Neuronal stem cell (in vitro differentiated cells): ENCODE measurements at regions not wholly inside any gene's neighbourhood (a gene's known extent, or its start where the extent isn't known, plus 50 kb on each side); places are given as distances from the start of the nearest gene placed in this dataset.

Experiments used
- DNase-seq: peaks from one replicate; pipeline ENCODE4 v3.0.0-alpha.2; 2013; ENCODE audit warnings: low spot score
- H2AFZ ChIP-seq: one replicate; pipeline ENCODE4 v1.6.1; 2013; ENCODE audit warnings: mild to moderate bottlenecking, low read length, inconsistent platforms
- H2AK5ac ChIP-seq: 2 replicates; pipeline ENCODE4 v1.6.1; 2013; ENCODE audit warnings: low read depth, mild to moderate bottlenecking, inconsistent platforms, low read length, moderate library complexity, mixed read lengths
- H2BK120ac ChIP-seq: 2 replicates; pipeline ENCODE4 v1.6.1; 2013; ENCODE audit warnings: low read depth, mild to moderate bottlenecking, inconsistent platforms, low read length, moderate library complexity, mixed read lengths
- H2BK12ac ChIP-seq: one replicate; pipeline ENCODE4 v1.6.1; 2013; ENCODE audit warnings: low read length, inconsistent platforms
- H2BK15ac ChIP-seq: 2 replicates; pipeline ENCODE4 v1.6.1; 2013; ENCODE audit warnings: mild to moderate bottlenecking, low read length, inconsistent platforms, mixed read lengths
- H2BK5ac ChIP-seq: one replicate; pipeline ENCODE4 v1.6.1; 2013; ENCODE audit warnings: inconsistent platforms, mild to moderate bottlenecking, low read length, moderate library complexity
- H3K14ac ChIP-seq: one replicate; pipeline ENCODE4 v1.6.1; 2013; ENCODE audit warnings: low read length, inconsistent platforms
- H3K18ac ChIP-seq: 2 replicates; pipeline ENCODE4 v1.6.1; 2013; ENCODE audit warnings: low read length, inconsistent platforms
- H3K23ac ChIP-seq: 2 replicates; pipeline ENCODE4 v1.6.1; 2013; ENCODE audit warnings: low read depth, mild to moderate bottlenecking, mixed read lengths, low read length, inconsistent platforms; ENCODE audit not compliant: poor library complexity
- H3K27ac ChIP-seq: replicated peaks from 3 replicates; pipeline ENCODE4 v1.5.1; 2013; ENCODE audit warnings: low read length, inconsistent platforms
- H3K27me3 ChIP-seq, 3 experiments: 2 replicates each; pipeline ENCODE4 v1.6.1; 2013; ENCODE audit warnings: low read length in 3 of 3, mild to moderate bottlenecking in 2 of 3, inconsistent platforms in 1 of 3, low read depth in 1 of 3, mixed read lengths in 1 of 3, moderate library complexity in 1 of 3; ENCODE audit not compliant: control insufficient read depth in 3 of 3, insufficient read depth in 3 of 3
- H3K36me3 ChIP-seq, 2 donors: replicated peaks in 1 of 2; 2 replicates each; pipeline ENCODE4 v1.6.1; 2013; ENCODE audit warnings: low read length in 2 of 2; ENCODE audit not compliant: control insufficient read depth in 2 of 2, insufficient read depth in 2 of 2
- H3K4ac ChIP-seq: 2 replicates; pipeline ENCODE4 v1.6.1; 2013; ENCODE audit warnings: inconsistent platforms, mild to moderate bottlenecking, low read length, moderate library complexity
- H3K4me1 ChIP-seq, 2 donors: 1 replicate in 1 of 2; 2 replicates in 1 of 2; pipeline ENCODE4 v1.6.1; 2013; ENCODE audit warnings: low read length in 2 of 2, low read depth in 1 of 2; ENCODE audit not compliant: control insufficient read depth in 2 of 2, insufficient read depth in 1 of 2
- H3K4me2 ChIP-seq: one replicate; pipeline ENCODE4 v1.6.1; 2013; ENCODE audit warnings: mild to moderate bottlenecking, low read length, inconsistent platforms; ENCODE audit not compliant: insufficient read depth, poor library complexity, severe bottlenecking
- H3K4me3 ChIP-seq, 2 donors: 2 replicates each; pipeline ENCODE4 v1.5.1; 2013; ENCODE audit warnings: low read length in 2 of 2, mild to moderate bottlenecking in 2 of 2, inconsistent platforms in 1 of 2, moderate library complexity in 1 of 2
- H3K79me1 ChIP-seq: one replicate; pipeline ENCODE4 v1.6.1; 2013; ENCODE audit warnings: low read depth, mild to moderate bottlenecking, inconsistent platforms, low read length, moderate library complexity
- H3K9ac ChIP-seq: one replicate; pipeline ENCODE4 v1.6.1; 2013; ENCODE audit warnings: mild to moderate bottlenecking, low read depth, low read length, inconsistent platforms; ENCODE audit not compliant: poor library complexity
- H3K9me3 ChIP-seq, 2 donors: replicated peaks in 1 of 2; 2 replicates each; pipeline versions ENCODE3 to v1.6.1; 2013; ENCODE audit warnings: low read length in 2 of 2, mild to moderate bottlenecking in 2 of 2, inconsistent platforms in 1 of 2, low read depth in 1 of 2, mixed read lengths in 1 of 2, moderate library complexity in 1 of 2; ENCODE audit not compliant: control insufficient read depth in 2 of 2, insufficient read depth in 1 of 2
- H4K8ac ChIP-seq: one replicate; pipeline ENCODE4 v1.6.1; 2013; ENCODE audit warnings: low read depth, mild to moderate bottlenecking, inconsistent platforms, low read length, moderate library complexity
- H4K91ac ChIP-seq: one replicate; pipeline ENCODE4 v1.6.1; 2013; ENCODE audit warnings: low read length, low read depth, mild to moderate bottlenecking, inconsistent platforms; ENCODE audit not compliant: poor library complexity
- WGBS, 2 donors: extraction: QIAGEN DNeasy Blood & Tissue Kit; methylation state at CpG; one replicate each; pipeline ENCODE4 v1.1.7; 2013; ENCODE audit warnings: missing lambda C conversion rate in 2 of 2, mixed read lengths in 1 of 2; ENCODE audit not compliant: insufficient read length in 2 of 2, insufficient replicate concordance in 1 of 2; ENCODE audit errors: extremely low coverage in 2 of 2; 5-methylcytosine and 5-hydroxymethylcytosine counted together

GRCh38 chr14:99347561-99347960, 75.6 kb upstream of the BCL11B start:
- Histone ChIP-seq H3K27ac (no peak overlapping the region), H3K23ac (no peak overlapping the region), H3K9me3 (no peaks in the 10 kb centered on the region), H2AFZ (no peak overlapping the region), H2BK12ac (no peak overlapping the region), H3K4me2 (no peak overlapping the region), H3K14ac (peak overlapping the region; percentile 1), H3K4me1 (peaks cover 0 to 6% of the 10 kb centered on the region in 2 donors), H3K27me3 (peaks cover 0 to 16% (median 0%) of the 10 kb centered on the region in 3 experiments), H2AK5ac (no peak overlapping the region), H3K18ac (no peak overlapping the region), H3K36me3 (no peaks in the 10 kb centered on the region), H2BK5ac (no peak overlapping the region), H4K8ac (peak overlapping the region; percentile 89), H3K4me3 (no peak overlapping the region), H3K9ac (peak overlapping the region; percentile 2), H2BK15ac (no peak overlapping the region), H3K79me1 (no peaks in the 10 kb centered on the region), H3K4ac (no peak overlapping the region), H4K91ac (no peak overlapping the region), H2BK120ac (no peak overlapping the region)
- DNase-seq = no peak
- WGBS, 2 donors = no CpG with 5 or more reads among the region's 9 CpGs

GRCh38 chr14:99346470-99347080, 74.6 kb upstream of the BCL11B start:
- H3K4me3 ChIP-seq = no peak overlapping the region
- H3K14ac ChIP-seq = no peak overlapping the region
- H4K8ac ChIP-seq = no peak overlapping the region
- peaks cover 0 to 12% (median 0%) of the 10 kb centered on the region in 3 experiments for H3K27me3 ChIP-seq
- H3K4me2 ChIP-seq = no peak overlapping the region
- H3K9me3 ChIP-seq = no peaks in the 10 kb centered on the region
- H2AK5ac ChIP-seq = no peak overlapping the region
- H2BK5ac ChIP-seq = no peak overlapping the region
- H2BK15ac ChIP-seq = no peak overlapping the region
- no peak overlapping the region for H3K27ac ChIP-seq
- H3K23ac ChIP-seq = no peak overlapping the region
- H2BK12ac ChIP-seq = no peak overlapping the region
- no CpG with 5 or more reads among the region's 11 CpGs for WGBS, 2 donors
- H4K91ac ChIP-seq = no peak overlapping the region
- H2BK120ac ChIP-seq = no peak overlapping the region
- no peak overlapping the region for H3K9ac ChIP-seq
- H3K18ac ChIP-seq = peak overlapping the region; percentile 11
- H3K36me3 ChIP-seq = no peaks in the 10 kb centered on the region
- no peaks in the 10 kb centered on the region for H3K79me1 ChIP-seq
- H2AFZ ChIP-seq = no peak overlapping the region
- H3K4me1 ChIP-seq = peaks cover 0 to 6% of the 10 kb centered on the region in 2 donors
- no peak for DNase-seq
- no peak overlapping the region for H3K4ac ChIP-seq

- Histone ChIP-seq H3K4ac (peak overlapping the region; percentile 27), H3K23ac (no peak overlapping the region), H2BK120ac (peak overlapping the region; percentile 61), H3K14ac (peak overlapping the region; percentile 47), H4K8ac (no peak overlapping the region), H3K27me3 (peaks cover 0 to 12% (median 0%) of the 10 kb centered on the region in 3 experiments), H2AFZ (no peak overlapping the region), H3K36me3 (no peaks in the 10 kb centered on the region), H2BK12ac (no peak overlapping the region), H3K27ac (no peak overlapping the region), H3K4me1 (peaks cover 0 to 6% of the 10 kb centered on the region in 2 donors), H2AK5ac (peak overlapping the region; percentile 40), H3K9ac (no peak overlapping the region), H3K79me1 (no peaks in the 10 kb centered on the region), H2BK5ac (peak overlapping the region; percentile 19), H4K91ac (no peak overlapping the region), H2BK15ac (no peak overlapping the region), H3K4me3 (no peak overlapping the region), H3K18ac (peak overlapping the region; percentile 7), H3K9me3 (no peaks in the 10 kb centered on the region), H3K4me2 (no peak overlapping the region)
- DNase-seq = no peak
- no CpG with 5 or more reads among the region's 7 CpGs for WGBS, 2 donors
Observed at GRCh38 chr14:99345472-99345871, 73.5 kb upstream of the BCL11B start.

GRCh38 chr14:99344051-99344758, 72.2 kb upstream of the BCL11B start:
- H3K23ac ChIP-seq = no peak overlapping the region
- peaks cover 0 to 6% (median 0%) of the 10 kb centered on the region in 3 experiments for H3K27me3 ChIP-seq
- peak overlapping the region; percentile 56 for H2AK5ac ChIP-seq
- no peak overlapping the region for H2BK120ac ChIP-seq
- H3K27ac ChIP-seq = no peak overlapping the region
- peak overlapping the region; percentile 75 for H3K18ac ChIP-seq
- H3K79me1 ChIP-seq = no peaks in the 10 kb centered on the region
- no peak for DNase-seq
- no peak overlapping the region for H2BK5ac ChIP-seq
- H3K9ac ChIP-seq = peak overlapping the region; percentile 33
- no peak overlapping the region for H4K91ac ChIP-seq
- peak overlapping the region; percentile 49 for H4K8ac ChIP-seq
- no CpG with 5 or more reads among the region's 20 CpGs for WGBS, 2 donors
- no peak overlapping the region for H2AFZ ChIP-seq
- H3K4me2 ChIP-seq = no peak overlapping the region
- H2BK12ac ChIP-seq = peak overlapping the region; percentile 41
- H3K36me3 ChIP-seq = no peaks in the 10 kb centered on the region
- no peak overlapping the region for H3K4me3 ChIP-seq
- H2BK15ac ChIP-seq = no peak overlapping the region
- peaks cover 0 to 6% of the 10 kb centered on the region in 2 donors for H3K4me1 ChIP-seq
- no peaks in the 10 kb centered on the region for H3K9me3 ChIP-seq
- no peak overlapping the region for H3K14ac ChIP-seq
- peak overlapping the region; percentile 66 for H3K4ac ChIP-seq
